GM19324 (cell line): ENCODE measurements at regions not wholly inside any gene's neighbourhood (a gene's known extent, or its start where the extent isn't known, plus 50 kb on each side); places are given as distances from the start of the nearest gene placed in this dataset.
"Not testable (repeated sequence)": the region's sequence is repeated elsewhere in the genome, so short reads cannot be mapped to it uniquely, and the experiment has no call there.

Source experiments
- ATAC-seq: cut with Tn5 transposase; IDR thresholded peaks from one replicate; pipeline ENCODE4 v1.9.1; 2021; ENCODE audit warnings: mild to moderate bottlenecking, moderate library complexity; ENCODE audit not compliant: unreplicated experiment, low FRiP score

DNA sequence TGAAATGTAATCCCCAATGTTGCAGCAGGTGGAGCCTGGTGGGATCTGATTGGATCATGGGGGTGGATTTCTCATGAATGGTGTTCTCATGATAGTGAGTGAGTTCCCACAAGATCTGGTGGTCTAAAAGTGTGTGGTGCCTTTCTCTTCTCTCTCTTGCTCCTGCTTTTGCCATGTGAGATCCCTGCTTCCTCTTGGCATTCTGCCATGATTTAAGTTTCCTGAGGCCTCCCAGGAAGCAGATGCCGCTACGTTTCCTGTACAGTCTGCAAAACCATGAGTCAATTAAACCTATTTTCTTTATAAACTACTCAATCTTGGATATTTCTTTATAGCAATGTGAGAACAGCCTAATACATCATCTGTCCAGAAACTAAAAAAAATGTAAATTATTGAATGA lies 298.3 kb downstream of the MEX3B start:
- no peak for ATAC-seq

DNA sequence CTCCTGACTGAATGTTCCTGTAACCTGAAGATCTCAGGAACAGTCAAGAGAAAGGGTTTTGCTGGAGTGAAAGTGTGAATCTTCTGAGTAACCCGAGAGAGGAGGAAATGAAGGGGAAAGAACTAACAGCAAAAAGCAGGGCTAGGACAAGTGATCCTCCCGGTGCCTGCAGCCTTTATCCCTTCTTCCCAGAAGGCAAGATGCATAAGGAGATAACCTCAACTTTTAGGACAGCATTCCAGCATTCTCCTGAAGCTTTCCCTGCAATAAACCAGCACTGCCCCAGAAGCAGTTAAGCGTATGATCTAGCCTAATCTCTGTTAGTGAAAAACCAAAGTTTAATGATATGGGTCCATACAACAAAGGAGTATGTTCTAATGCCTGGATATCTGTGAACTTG lies 298.8 kb downstream of the MEX3B start:
- ATAC-seq = no peak

DNA sequence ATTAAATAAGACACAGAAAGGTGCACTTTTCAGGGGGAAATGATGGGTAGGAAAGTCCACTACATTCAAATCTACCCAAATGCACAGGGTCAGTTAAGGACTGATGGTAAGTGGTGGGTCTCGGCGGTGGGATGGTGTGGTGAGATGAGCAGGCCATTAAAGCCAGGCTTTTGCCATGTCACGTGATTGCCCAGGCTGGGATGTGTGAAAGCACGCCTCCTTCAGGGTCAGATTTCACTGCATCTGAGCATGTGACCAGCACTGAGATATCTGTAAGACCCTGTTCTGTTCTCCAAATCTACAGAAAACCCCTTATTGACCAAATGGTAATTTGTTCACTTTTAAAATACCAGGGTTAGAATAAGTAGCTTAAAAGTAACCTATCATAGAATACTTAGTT lies 301.5 kb downstream of the MEX3B start:
- no peak for ATAC-seq

DNA sequence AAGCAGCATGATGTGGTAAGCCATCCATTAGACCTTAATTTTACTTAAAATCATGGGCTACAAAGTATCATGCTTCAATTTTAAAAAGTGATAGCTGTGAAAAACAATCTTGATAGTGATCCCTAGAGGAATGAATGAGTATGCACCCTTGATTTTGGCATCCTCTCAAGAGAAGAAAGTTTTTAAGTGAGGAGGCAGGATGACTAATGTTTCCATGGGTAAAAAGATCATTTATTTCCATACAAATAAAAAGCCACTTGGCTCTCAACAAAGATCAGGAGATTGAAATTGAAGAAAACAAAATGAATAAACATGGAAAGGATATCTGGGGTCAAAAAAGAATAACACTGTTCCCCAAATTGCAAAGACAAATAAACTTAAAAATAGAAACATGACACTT lies 305.4 kb downstream of the MEX3B start:
- ATAC-seq = no peak

DNA sequence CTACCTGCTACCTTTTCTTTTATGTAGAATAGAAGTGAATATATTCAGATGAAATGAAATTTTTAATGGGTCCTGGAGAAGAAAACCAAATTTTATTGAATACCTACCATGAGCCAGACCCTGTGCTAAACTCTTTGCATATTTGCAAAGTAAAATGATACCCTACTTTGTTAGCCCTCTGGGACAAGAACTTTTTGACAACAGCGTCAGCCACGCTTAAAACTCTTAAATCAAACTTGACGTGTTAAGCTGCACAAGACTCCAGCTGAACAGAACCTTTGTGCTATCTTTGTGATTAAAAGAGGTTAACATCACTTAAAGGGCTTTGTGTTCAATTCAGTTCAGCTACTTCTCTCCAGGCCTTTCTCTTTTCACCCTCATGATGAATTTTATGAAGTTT lies 316.5 kb downstream of the MEX3B start:
- no peak for ATAC-seq

DNA sequence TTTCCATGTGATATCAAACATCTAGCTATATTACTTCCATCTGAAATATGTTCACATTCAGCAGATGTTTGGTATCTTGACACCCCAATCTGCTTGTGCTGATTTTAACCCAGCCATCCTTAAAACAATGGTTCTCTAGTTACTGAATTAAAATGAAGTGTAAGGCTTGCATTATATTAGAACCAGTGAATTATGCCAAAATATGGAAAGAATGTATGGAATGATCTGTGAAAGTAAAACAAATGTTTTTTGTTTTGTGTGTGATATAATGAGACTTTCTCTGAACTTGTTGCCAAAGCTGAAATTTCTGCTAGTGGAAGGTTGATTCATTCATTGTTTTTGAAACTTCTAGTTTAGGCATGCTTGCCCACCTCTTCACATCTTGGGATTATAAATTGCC lies 317.1 kb downstream of the MEX3B start:
- ATAC-seq = no peak

DNA sequence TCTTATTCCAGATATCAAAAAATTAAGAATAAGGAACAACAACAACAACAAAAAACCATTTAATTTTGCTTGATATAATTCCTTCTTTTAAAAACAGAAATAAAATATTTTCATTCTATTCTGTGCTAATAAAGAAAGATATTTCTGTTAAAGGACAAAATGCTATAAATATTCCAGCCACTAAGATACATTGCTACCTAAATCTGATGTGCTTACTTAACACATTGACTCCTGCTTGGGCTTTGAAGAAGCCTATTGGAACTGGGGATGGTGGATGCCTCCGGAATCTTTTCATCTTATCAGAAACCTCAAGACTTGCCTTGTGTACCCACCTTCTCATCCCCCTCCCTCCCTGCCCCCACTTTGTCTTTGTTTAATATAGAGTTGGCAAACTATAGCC lies 320.2 kb downstream of the MEX3B start:
- ATAC-seq = no peak

DNA sequence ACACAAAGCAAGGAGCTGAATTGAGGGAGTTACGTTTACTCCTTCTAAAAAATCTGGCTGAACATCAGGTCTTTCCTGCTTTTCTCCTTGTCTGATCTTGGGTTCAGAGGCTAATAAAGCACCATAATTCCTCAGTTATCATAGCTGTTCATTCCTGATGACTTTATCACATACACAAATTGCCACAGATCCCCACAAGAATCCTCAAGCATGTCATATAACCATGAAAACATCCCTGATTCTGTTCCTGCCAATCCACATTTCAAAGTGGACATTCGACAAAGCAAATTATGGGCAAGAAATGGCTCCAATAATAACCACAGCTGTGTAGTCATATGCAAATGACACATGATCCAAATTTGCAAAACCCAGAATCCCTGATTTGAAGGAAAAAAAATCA lies 321.3 kb downstream of the MEX3B start:
- no peak for ATAC-seq

DNA sequence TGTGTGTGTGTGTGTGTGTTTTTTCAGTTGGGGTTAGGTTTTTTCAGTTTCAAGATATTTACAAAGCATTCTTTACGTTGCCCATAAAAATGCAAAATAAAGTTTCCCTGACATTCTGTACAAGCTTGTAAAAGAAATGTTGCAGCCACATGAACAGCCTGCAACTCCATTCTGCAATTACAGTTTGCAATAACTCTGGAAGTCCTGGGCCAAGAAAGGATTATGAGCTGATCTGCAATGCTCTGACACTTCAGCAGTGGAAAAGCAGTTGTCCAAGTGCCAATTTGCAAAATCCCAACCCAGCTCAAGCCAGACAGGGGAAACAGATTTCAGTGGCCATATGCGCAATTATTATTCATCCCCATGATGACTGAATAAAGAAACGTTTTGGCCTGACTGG lies 322.1 kb downstream of the MEX3B start:
- ATAC-seq = no peak

DNA sequence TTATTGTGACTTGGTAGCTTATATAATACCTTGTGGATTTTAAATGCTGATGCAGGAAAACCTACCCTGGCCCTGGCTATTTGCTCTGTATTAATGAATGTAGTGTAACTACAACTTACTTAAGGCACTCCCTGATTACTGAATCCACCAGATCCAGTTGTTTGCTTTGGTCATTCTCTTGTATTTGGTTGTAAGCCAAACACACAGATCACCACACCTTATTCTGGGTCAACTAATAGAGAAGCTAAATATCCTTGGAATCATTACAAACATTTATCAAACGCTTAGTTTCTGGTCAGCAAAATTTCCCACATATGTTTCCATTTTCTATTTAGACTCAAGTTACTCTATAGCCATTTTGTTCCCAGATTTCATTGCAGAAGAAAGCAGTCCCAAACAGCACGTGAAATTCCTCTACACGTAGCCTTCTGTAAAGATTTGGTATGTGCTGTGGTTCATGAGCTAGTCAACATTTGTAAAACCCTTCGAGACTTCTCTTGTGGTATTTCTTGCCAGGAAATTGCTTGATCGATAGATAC lies 322.6 kb downstream of the MEX3B start:
- no peak for ATAC-seq

DNA sequence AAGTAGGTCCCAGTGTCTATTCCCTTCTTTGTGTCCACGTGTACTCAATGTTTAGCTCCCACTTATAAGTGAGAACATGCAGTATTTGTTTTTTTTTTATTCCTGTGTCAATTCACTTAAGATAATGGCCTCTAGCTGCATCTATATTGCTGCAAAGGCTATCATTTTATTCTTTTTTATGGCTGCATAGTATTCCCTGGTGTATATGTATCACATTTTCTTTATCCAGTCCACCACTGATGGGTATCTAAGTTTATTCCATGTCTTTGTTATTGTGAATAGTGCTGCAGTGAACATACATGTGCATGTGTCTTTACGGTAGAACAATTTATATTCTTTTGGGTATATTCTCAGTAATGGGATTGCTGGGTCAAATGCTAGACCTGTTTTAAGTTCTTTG lies 329.4 kb downstream of the MEX3B start:
- ATAC-seq = not testable (repeated sequence)

DNA sequence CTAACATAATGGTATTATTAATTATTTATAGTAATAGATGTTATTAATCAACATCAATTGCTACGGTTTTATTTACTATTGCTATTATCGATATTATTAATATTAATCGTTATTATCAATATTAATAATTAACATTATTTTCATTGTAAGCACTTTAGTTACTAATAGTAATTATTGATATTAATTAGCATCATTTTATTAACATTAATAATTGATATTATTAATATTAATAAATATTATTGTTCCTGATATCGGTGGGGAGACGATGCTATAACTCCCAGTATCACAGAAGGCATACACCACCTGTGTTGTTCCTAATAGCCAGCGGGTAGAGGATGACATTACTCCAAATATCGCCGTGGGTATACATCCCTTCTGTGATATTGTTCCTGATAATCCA lies 335.5 kb downstream of the MEX3B start:
- ATAC-seq = no peak

DNA sequence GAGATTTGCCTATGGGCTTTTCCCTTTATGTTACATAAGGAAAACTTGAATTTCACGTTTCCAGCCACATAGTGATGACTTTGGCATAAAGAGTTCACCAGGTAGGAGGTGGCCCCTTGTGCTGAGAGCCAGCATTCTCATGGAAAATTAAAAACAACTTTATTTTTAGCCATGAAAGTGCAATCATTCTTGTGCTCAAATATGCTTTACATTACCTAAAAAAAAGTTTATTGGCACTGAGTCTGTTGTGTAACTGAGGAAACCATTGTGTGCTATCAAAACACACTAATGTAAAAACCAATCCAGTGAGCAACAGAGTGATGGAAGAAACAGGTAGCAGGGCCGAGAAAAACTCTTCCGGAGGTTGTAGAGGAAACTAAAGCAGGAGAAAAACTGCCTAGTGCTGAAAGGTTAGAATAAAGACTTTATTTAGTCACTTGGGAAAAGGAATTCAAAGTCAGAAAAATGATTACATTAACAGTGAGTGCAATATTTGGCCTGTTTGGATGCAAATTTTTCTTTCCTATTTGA lies 332.9 kb upstream of the TMC3 start:
- not testable (repeated sequence) for ATAC-seq

DNA sequence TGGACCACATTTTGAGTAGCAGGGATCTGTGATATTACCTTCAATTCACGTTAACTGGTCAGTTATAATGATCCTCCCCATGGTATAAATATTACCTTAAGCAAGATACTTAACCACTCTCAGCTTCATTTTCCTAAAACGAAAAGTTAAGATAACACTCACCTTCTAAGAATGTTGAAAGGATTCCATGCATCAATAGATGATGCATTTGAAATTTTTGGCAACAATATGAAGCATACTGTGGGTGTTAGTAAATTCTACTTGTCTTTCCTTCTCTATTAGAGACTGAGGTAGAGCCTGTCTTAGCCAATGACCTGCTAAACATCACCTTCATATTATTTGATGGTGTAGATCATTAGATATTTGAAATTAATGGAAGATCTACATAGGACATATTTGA lies 331.7 kb upstream of the TMC3 start:
- ATAC-seq = not testable (repeated sequence)

DNA sequence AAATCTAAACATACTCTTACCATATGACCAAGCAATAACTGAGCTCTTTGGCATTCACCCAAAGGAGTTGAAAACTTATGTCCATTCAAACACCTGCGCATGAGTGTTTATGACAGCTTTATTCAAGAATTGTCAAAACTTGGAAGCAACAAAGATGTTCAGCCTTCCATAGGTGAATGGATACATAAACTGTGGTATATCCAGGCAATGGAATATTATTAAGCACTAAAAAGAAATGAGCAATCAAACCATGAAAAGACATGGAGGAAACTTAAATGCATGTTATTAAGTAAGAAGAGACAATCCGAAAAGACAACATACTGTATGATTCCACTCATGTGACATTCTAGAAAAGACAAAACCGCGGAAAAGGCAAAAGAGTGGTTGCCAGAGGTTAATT lies 312.0 kb upstream of the TMC3 start:
- ATAC-seq = no peak

DNA sequence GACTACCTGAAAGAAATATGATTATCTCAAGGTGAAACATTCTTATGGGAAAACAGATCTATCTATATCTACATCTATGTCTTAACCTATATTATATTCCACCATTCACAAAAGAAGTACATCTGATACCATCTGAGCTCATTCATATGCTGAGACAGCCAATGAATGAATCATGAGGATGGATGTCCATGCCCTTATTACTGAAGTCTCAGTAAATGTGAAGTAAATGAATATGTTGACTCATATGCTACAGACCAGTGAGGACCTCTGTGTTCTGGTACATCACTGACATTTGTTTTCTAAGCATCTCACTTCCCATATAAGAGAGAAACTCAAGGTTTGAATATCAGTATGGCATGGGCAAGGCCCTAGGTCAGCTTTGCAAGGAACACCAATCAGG lies 311.2 kb upstream of the TMC3 start:
- ATAC-seq = no peak

DNA sequence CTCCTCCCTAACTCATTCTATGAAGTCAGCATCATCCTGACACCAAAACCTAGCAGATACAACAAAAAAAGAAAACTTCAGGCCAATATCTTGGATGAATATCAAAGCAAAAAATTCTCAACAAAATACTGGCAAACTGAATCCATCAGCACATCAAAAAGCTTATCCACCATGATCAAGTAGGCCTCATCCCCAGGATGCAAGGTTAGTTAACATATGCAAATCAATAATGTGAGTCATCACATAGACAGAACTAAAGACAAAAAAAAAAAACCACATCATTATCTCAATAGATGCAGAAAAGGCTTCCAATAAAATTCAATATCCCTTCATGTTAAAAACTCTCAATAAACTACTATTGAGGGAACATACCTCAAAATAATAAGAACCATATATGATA lies 306.8 kb upstream of the TMC3 start:
- no peak for ATAC-seq

DNA sequence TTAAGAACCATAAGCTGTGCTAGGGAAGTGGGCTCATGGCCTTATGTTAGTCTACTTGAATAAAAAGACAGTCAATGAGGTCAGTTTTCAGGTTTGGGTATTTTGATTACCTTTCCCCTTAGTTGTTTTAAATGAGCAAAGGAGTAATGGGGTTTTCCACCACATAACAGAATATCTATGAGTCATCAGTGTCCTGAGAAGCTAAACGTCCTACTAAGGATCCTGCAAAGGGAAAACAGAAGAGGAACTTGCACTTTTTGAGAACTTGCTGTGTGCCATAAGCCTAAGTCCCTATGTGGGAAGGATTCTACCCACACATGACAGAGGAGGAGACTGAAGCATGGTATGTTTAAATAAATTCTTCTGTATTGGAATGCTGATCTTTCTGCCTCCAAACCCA lies 292.8 kb upstream of the TMC3 start:
- no peak for ATAC-seq

DNA sequence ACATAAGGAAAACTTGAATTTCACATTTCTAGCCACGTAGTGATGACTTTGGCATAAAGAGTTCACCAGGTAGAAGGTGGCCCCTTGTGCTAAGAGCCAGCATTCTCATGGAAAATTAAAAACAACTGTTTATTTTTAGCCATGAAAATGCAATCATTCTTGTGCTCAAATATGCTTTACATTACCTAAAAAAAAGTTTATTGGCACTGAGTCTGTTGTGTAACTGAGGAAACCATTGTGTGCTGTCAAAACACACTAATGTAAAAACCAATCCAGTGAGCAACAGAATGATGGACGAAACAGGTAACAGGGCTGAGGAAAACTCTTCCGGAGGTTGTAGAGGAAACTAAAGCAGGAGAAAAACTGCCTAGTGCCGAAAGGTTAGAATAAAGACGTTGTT lies 287.0 kb upstream of the TMC3 start:
- no peak for ATAC-seq

DNA sequence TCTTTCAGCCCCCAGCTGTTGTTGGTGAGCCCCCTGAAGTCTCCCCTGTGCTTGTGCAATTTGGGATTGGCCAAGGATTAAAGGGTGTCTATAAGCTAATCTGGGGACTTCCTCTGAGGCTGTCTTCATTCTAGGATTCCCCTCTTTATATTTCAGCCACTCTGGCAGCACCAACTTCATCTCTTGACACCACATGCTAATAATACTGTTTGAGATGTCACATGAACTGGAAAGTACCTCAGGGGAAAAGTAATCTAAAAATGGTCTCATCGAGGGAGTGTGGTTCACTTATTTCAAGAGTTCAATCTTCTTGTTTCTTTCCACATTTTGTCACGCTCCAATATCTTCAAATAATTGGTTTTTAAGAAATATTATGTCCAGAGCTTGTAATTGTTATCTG lies 279.2 kb upstream of the TMC3 start:
- no peak for ATAC-seq

DNA sequence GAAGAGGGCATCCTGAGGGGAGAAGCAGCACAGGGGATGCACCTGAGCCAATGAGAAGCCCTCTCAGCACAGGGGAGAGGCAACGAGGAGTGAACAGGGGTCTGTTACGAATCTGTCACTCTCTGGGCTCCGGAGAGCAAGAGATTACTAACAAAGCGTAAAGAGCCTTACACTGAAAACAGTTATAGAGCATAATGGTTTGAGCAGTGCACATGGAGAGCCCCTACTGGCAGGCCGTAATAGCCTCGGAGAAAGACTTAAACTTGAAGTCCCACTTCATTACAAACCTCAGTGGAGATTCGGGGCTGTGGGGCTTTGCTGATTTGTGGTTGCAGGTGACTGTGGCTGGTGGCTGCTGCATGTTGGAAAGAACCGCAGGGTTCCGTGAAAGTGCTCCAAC lies 271.5 kb upstream of the TMC3 start:
- ATAC-seq = no peak

DNA sequence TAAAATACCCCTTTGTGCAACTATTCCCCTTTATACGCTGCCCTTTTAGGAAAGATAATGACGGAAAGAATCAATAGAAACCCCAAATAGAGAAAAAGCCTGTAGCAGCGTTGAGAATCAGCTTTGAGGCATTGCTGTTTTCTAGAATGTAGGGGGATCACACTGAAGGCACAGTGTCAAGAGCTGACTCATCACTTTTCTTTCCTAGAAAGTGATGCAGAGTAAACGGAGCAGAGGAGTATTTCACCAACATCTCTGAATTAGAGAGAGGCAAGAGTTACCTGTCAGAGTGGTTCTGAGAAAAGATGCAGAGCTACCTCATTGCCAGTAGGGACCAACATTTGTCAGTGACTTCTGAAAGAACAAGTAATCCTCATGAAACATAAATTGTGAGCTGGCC lies 269.8 kb upstream of the TMC3 start:
- ATAC-seq = no peak

DNA sequence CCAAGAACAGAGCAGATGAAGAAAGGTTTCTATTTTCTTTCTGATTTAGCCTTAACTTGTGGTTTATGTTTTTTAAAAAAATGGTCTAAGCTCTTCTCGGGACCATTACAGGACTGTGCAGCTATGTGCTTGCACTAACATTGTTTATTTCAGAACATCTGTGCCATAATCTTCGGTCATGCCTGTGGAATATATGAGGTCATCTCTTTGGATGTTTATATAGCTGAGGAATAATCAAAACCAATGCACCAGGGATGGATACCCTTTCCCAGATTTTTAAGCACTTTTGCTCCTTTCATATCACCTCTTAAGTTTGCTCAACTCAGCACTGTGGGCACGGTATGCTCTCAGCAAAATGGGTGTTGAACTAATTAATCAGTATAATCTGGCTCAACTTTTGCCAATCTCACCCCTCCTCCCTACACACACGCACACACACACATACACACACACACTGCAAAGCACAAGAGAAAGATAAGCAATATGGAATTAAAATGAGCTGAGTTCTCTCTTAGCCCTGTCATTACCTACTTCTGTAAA lies 268.5 kb upstream of the TMC3 start:
- ATAC-seq = no peak
